Renal cortical epithelial cell (primary cell): ENCODE measurements at regions not wholly inside any gene's neighbourhood (a gene's known extent, or its start where the extent isn't known, plus 50 kb on each side); places are given as distances from the start of the nearest gene placed in this dataset.

Experiments
- DNase-seq: peaks from one replicate; pipeline ENCODE4 v3.0.0-alpha.2; 2011; ENCODE audit warnings: low read depth

GRCh38 chr2:212945526-212945925, 205.9 kb downstream of the IKZF2 start:
- DNase-seq: no peak

GRCh38 chr2:212943351-212943750, 208.1 kb downstream of the IKZF2 start:
- DNase-seq: no peak

- no peak for DNase-seq
These were observed 210.1 kb downstream of the IKZF2 start for GRCh38 chr2:212941361-212941760.

DNA sequence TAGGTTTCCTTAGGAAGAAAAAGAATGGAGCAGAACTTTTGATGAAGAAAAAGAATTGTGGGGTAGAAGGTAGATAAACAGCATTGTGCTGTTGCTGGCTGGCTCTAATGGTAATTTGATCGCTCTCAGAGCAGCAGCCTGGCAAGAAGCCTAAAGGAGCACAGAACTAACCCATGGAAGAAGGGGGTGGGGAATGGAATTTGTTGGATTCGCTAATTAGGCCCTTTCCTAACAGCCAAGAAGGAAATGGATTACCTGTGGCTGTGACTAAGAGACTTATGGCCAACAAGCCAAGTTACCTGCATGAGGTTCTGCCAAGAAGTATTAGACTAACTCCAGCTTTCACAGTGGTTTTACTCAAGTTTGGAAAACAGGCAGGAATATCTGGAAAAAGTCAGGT, 210.6 kb downstream of the IKZF2 start:
- DNase-seq: peak; percentile 97

GRCh38 chr2:212939777-212940531, 211.5 kb downstream of the IKZF2 start:
- peak; percentile 68 for DNase-seq

- no peak for DNase-seq
These were observed 213.1 kb downstream of the IKZF2 start for GRCh38 chr2:212938144-212938793.

- DNase-seq: no peak
These were observed 214.8 kb downstream of the IKZF2 start for GRCh38 chr2:212936572-212936971.

GRCh38 chr2:212935752-212936151, 215.7 kb downstream of the IKZF2 start:
- DNase-seq: no peak

GRCh38 chr2:212931271-212931670, 220.1 kb downstream of the IKZF2 start:
- DNase-seq: peak; percentile 73

DNA sequence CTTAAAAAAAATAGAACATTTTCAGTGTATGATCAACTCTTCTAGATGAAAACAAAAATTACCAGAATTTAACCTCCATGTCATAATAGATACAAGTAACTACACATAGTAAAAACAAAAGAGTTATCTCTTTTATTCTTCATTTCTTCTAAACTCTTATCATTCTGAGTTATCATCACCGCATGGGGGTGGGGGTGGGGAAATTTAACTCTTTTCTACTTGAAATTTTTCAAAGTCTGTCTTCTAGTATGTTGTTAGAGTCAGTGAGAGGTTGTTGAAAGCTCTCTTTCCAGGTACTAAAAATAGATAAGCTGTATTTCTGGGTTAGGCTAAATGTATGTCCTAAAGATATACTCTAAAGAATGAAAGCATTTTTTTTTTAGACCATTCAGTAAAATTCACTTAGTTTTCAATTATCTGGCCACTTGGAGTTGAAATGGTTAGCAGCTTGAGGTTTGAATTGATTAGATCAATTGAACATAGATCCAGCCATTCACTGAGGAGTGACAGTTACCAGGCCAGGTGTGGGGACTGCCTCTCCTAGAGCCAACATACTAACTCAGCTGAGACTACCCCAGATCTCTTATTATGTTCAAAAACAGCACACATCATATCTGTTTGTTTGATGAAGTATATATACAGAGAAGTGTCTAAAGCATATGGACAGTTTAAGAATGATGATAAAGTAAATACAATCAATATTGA, 220.7 kb downstream of the IKZF2 start:
- DNase-seq: no peak

- no peak for DNase-seq
These were observed 221.4 kb downstream of the IKZF2 start for GRCh38 chr2:212929971-212930370.

DNA sequence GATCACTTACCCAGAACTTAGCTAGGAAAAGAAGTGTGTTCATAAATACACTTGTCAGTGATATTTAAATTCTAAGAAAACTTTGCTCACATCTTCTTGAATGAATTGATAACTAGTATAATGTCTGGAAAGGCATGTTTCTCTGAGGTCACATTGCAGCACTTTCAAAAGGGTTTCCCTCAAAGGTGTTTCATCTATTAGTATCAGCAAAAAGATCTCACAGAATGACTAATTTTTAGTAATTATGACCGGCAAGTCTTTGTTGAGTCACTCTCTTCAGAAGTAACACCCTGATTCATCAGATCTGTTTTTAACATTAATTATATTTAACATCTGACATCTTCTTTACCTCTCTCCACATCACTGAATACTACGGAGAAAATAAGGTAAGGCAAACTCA, 222.3 kb downstream of the IKZF2 start:
- peak; percentile 68 for DNase-seq

GRCh38 chr2:212928681-212929080, 222.7 kb downstream of the IKZF2 start:
- peak; percentile 74 for DNase-seq

DNA sequence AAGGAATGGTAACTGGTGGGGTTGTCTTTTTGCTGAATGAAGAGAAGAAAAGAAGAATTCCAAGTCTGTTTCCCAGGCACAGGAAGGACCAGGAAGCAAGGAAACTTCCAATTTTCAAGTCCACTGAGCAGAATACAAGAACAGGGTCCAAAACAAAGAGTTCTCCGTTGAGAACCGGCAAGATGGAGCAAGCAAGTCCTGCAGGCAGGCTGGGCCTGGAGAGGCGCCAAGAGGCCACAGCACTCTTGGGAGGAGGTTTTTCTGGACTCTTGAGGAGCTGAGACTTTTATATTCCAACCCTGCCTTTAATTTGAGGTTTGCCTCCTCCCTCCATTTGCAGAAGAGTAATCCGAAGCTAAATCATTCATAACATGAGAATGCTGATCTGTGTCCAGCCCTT, 224.5 kb downstream of the IKZF2 start:
- no peak for DNase-seq

DNA sequence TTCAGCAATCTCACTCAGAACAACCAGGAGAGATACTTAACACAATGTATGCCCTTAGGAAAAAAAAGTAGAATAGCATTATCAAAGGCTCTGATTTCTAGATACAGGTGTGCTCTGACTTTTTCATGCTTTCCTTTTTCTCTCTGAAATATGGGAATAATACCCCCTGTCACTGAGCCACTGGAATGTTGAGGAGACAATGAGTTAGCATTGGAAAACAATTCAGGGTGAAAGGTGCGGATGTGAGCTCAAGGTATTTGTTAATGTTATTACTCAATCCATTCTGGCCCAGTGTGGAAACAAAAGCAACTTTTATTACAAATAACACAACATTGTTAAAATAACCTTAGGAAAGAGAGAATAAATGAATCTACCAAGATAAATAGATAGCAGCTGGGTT, 228.0 kb downstream of the IKZF2 start:
- DNase-seq: peak; percentile 78

GRCh38 chr2:212922701-212923100, 228.7 kb downstream of the IKZF2 start:
- no peak for DNase-seq

- no peak for DNase-seq
These were observed 229.7 kb downstream of the IKZF2 start for GRCh38 chr2:212921711-212922110.

DNA sequence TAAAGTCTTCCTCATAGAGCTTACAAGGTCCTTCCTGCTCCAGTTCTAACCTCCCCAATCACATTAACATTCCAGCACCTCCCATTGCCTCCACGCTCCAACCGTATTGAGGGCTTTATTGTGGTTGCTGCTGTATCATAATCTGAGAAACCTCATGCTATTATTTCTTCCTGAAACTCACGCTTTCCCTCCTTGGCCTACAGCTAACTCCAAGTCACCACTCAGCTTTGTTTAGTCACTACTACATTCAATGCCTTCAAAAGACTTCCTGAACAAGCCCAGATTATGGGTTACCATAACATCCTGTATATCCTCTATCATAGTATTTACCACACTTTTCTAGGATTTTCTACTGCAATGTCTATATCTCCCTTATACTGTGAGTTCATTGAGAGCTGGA, 230.4 kb downstream of the IKZF2 start:
- no peak for DNase-seq

GRCh38 chr2:212919238-212919637, 232.2 kb downstream of the IKZF2 start:
- DNase-seq: peak; percentile 78

GRCh38 chr2:212918336-212918735, 233.1 kb downstream of the IKZF2 start:
- no peak for DNase-seq

GRCh38 chr2:212915121-212915782, 236.2 kb downstream of the IKZF2 start:
- DNase-seq: peak; percentile 83

GRCh38 chr2:212914392-212914791, 237.0 kb downstream of the IKZF2 start:
- no peak for DNase-seq
